K562 (cell line): ENCODE measurements at regions not wholly inside any gene's neighbourhood (a gene's known extent, or its start where the extent isn't known, plus 50 kb on each side); places are given as distances from the start of the nearest gene placed in this dataset.

Source experiments
- ATAC-seq: fragments of 200-7000 bp; cut with Tn5 transposase; 3 replicates; pipeline ENCODE4 v1.9.1; 2020; ENCODE audit warnings: moderate library complexity
- BruUV-seq: library from RNA; stranded (reverse); fragments of 400-500 nt; replicated peaks from 2 replicates; lab custom pipeline; 2021; lab: Mats Ljungman, UMichigan
- CTCF ChIA-PET: fragments of 300-600 bp; formaldehyde crosslinking; extraction: SDS; loops from one replicate; lab custom pipeline; 2021; ENCODE audit warnings: low intra/inter-chr PET ratio; lab: Yijun Ruan, JAX
- POLR2A ChIA-PET: fragments of 300-600, 350-650 bp; sonication (Branson Sonifier 250); formaldehyde crosslinking; extraction: SDS; loops from one replicate; lab custom pipeline; 2021; ENCODE audit warnings: antibody characterized with exemption, inconsistent platforms; lab: Yijun Ruan, JAX
- DNase-seq, 4 experiments: peaks; one replicate each; pipeline versions ENCODE4 v3.0.0 to v3.0.0-alpha.2; 2011 to 2018; ENCODE audit warnings: low spot score in 3 of 4, mixed read lengths in 3 of 4; ENCODE audit errors: extremely low read depth in 1 of 4
- FAIRE-seq: peaks from 2 replicates; lab custom pipeline; 2011; peaks lifted over from hg19 to GRCh38; lab: Jason Lieb, UNC
- H2AFZ ChIP-seq: 2 replicates; pipeline ENCODE4 v1.6.0; 2011; ENCODE audit warnings: low read depth, low read length, control low read depth, inconsistent platforms
- H3K27ac ChIP-seq: fragments of 200-600 bp; 3 replicates; pipeline ENCODE4 v1.8.0; 2011; ENCODE audit warnings: low read depth, mild to moderate bottlenecking, control low read depth, inconsistent platforms, low read length, moderate library complexity, mixed read lengths; ENCODE audit errors: extremely low read depth
- H3K27me3 ChIP-seq, 2 experiments: fragments of 300-600 bp in 1 of 2; 2 replicates in 1 of 2; 3 replicates in 1 of 2; pipeline versions ENCODE4 v1.6.0 to v1.8.0; 2011; ENCODE audit warnings: inconsistent platforms in 2 of 2, low read length in 2 of 2, mild to moderate bottlenecking in 1 of 2, mixed read lengths in 1 of 2, moderate library complexity in 1 of 2; ENCODE audit not compliant: control insufficient read depth in 2 of 2, insufficient read depth in 2 of 2
- H3K36me3 ChIP-seq: fragments of 300-600 bp; 3 replicates; pipeline ENCODE4 v1.8.0; 2011; ENCODE audit warnings: mild to moderate bottlenecking, low read length, inconsistent platforms; ENCODE audit not compliant: control insufficient read depth, insufficient read depth
- H3K4me1 ChIP-seq, 2 experiments: fragments of 200-600 bp in 1 of 2; replicated peaks in 1 of 2; 2 replicates in 1 of 2; 3 replicates in 1 of 2; pipeline versions ENCODE4 v1.5.1 to v1.8.0; 2011; ENCODE audit warnings: inconsistent platforms in 2 of 2, low read length in 2 of 2, mild to moderate bottlenecking in 1 of 2, mixed read lengths in 1 of 2, moderate library complexity in 1 of 2; ENCODE audit not compliant: control insufficient read depth in 2 of 2, insufficient read depth in 2 of 2
- H3K4me2 ChIP-seq: 2 replicates; pipeline ENCODE4 v1.6.1; 2011; ENCODE audit warnings: low read length, control low read depth, inconsistent platforms, mixed read lengths; ENCODE audit not compliant: insufficient read depth
- H3K4me3 ChIP-seq: fragments of 200-600 bp; sonication (generic), shearing (Covaris generic); 2 replicates; pipeline ENCODE4 v1.5.1; 2016; ENCODE audit warnings: control low read depth, inconsistent platforms
- H3K79me2 ChIP-seq: fragments of 200-600 bp; 3 replicates; pipeline ENCODE4 v1.8.0; 2011; ENCODE audit warnings: low read length, inconsistent platforms; ENCODE audit not compliant: control insufficient read depth, insufficient read depth
- H3K9ac ChIP-seq, 2 experiments: 2 replicates each; pipeline versions ENCODE4 v1.6.0 to v1.6.1; 2011; ENCODE audit warnings: low read depth in 2 of 2, low read length in 2 of 2, control low read depth in 1 of 2, inconsistent platforms in 1 of 2, mild to moderate bottlenecking in 1 of 2, mixed read lengths in 1 of 2; ENCODE audit not compliant: insufficient read depth in 1 of 2
- H3K9me1 ChIP-seq: one replicate; pipeline ENCODE4 v1.6.0; 2011; ENCODE audit warnings: inconsistent platforms, mild to moderate bottlenecking, low read length, moderate library complexity; ENCODE audit not compliant: control insufficient read depth, insufficient read depth
- H3K9me3 ChIP-seq: replicated peaks from 2 replicates; pipeline ENCODE4 v1.5.1; 2011; ENCODE audit warnings: low read depth, low read length, inconsistent platforms; ENCODE audit not compliant: control insufficient read depth, insufficient read depth
- H4K20me1 ChIP-seq: replicated peaks from 2 replicates; pipeline ENCODE4 v1.6.1; 2011; ENCODE audit warnings: low read length, inconsistent platforms, mixed read lengths; ENCODE audit not compliant: control insufficient read depth, insufficient read depth
- EWSR1 ChIP-seq: fragments of 450-650 bp; IDR thresholded peaks from 2 replicates; pipeline ENCODE4 v1.6.1; 2018; ENCODE audit warnings: borderline replicate concordance, mild to moderate bottlenecking, low read depth, moderate library complexity; ENCODE audit not compliant: partially characterized antibody
- TBP ChIP-seq: optimal IDR thresholded peaks from 2 replicates; pipeline ENCODE3; 2011; ENCODE audit warnings: low read depth, low read length, improper control_type of control experiment
- ZNF197 ChIP-seq: fragments of 200-800 bp; sonication (Bioruptor generic); IDR thresholded peaks from 2 replicates; pipeline ENCODE4 v1.6.1; 2016; ENCODE audit warnings: low read depth, missing genetic modification characterization, missing compliant biosample characterization
- WGBS: fragments of 100-300 bp; shearing (Covaris generic); methylation state at CpG from one replicate; pipeline ENCODE4 v1.1.6; 2016; ENCODE audit warnings: low coverage, mixed read lengths; ENCODE audit not compliant: insufficient coverage; ENCODE audit errors: missing lambda C conversion rate; 5-methylcytosine and 5-hydroxymethylcytosine counted together
- in situ Hi-C: fragments of 300-500 bp; cut with MboI; formaldehyde crosslinking; loops from 4 replicates; pipeline ENCODE4 v1.15.0; 2018; ENCODE audit warnings: inconsistent platforms, mixed read lengths
- intact Hi-C: fragments of 100-400 bp; cut with micrococcal nuclease; formaldehyde crosslinking; loops from 2 replicates; pipeline ENCODE4 v1.14.2; 2022
- TF ChIP-seq, protein P1 (sequence below), 3 experiments: fragments of 200-800 bp in 1 of 3; fragments of 250-450 bp in 1 of 3; fragments of 450-650 bp in 1 of 3; sonication (Bioruptor Pico) in 1 of 3; sonication (Bioruptor generic) in 1 of 3; formaldehyde crosslinking in 1 of 3; IDR thresholded peaks; 2 replicates each; pipeline versions ENCODE4 v1.6.1 to v1.8.0; 2016 to 2022; ENCODE audit warnings: mild to moderate bottlenecking in 2 of 3, missing genetic modification characterization in 2 of 3, missing compliant biosample characterization in 1 of 3, moderate library complexity in 1 of 3
- TF ChIP-seq, protein P2 (sequence below), 2 experiments: fragments of 450-650 bp in 1 of 2; IDR thresholded peaks; 2 replicates each; pipeline ENCODE4 v1.6.1; 2011 to 2017; ENCODE audit warnings: low read depth in 2 of 2, antibody characterized with exemption in 1 of 2, borderline replicate concordance in 1 of 2, low read length in 1 of 2, mild to moderate bottlenecking in 1 of 2, mixed read lengths in 1 of 2; ENCODE audit not compliant: control insufficient read depth in 1 of 2
- TF ChIP-seq, protein P3 (sequence below): fragments of 450-650 bp; IDR thresholded peaks from 2 replicates; pipeline ENCODE4 v1.6.1; 2016
- TF ChIP-seq, protein P4 (sequence below), 2 experiments: IDR thresholded peaks; 2 replicates each; pipeline ENCODE4 v1.6.1; 2012; ENCODE audit warnings: improper control_type of control experiment in 2 of 2, low read depth in 2 of 2, low read length in 2 of 2, borderline replicate concordance in 1 of 2
- TF ChIP-seq, protein P5 (sequence below): fragments of 450-650 bp; formaldehyde crosslinking; IDR thresholded peaks from 2 replicates; pipeline ENCODE4 v1.4.0; 2020; ENCODE audit warnings: mild to moderate bottlenecking, moderate library complexity

DNA sequence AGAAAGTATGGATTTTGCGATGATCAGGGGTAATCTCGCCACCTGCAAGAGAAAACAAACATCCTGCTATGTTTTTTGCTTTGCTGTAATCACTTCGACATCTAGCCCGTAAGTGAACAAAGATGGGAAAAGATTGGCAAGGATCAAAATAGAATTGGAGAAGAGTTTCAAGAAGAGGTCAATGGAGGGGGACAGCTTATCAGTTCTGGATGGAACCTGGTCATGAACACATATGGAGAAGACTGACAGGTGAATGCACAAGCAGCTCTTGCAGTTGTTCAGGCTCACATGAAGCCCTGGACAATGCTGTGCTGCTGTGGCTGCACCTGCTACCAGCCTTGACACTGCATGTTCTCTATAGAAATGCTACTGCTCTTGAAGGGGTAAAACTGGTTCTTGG, 222.1 kb downstream of the BCAS1 start:
- Histone ChIP-seq H3K4me2 (no peak overlapping the region), H4K20me1 (no peaks in the 10 kb centered on the region), H3K9me3 (no peaks in the 10 kb centered on the region), H3K9ac (no peak overlapping the region), H3K79me2 (no peaks in the 10 kb centered on the region), H2AFZ (no peak overlapping the region; the same call in 1 of the 2 replicates), H3K4me3 (no peak overlapping the region), H3K27me3 (no peaks in the 10 kb centered on the region), H3K36me3 (no peaks in the 10 kb centered on the region), H3K27ac (no peak overlapping the region), H3K4me1 (peaks cover 0 to 10% of the 10 kb centered on the region in 2 experiments; a peak in 2 of 5 replicates), H3K9me1 (no peaks in the 10 kb centered on the region)
- POLR2A ChIA-PET = interaction anchor here (0.6 to 2.0 kb wide), 3 partner anchors 9 to 109 kb away, joined by 3 to 8 read pairs (median 3); no protein-coding TSS in a partner anchor
- ATAC-seq (peak; percentile 36; the same call in 1 of the 3 replicates), DNase-seq (no peak), FAIRE-seq (peak; percentile 44)
- no TSS peak for BruUV-seq
- CTCF ChIA-PET = no interaction called here
- in situ Hi-C loops (no loop called here), intact Hi-C loops (no loop called here)
- 37% methylated on average over 4 of the region's 4 CpGs for WGBS
- peak; percentile 67 for TF ChIP-seq EWSR1
- no peak for TF ChIP-seq ZNF197 (CRISPR knock-in tag)
- TF ChIP-seq, protein P1, sequence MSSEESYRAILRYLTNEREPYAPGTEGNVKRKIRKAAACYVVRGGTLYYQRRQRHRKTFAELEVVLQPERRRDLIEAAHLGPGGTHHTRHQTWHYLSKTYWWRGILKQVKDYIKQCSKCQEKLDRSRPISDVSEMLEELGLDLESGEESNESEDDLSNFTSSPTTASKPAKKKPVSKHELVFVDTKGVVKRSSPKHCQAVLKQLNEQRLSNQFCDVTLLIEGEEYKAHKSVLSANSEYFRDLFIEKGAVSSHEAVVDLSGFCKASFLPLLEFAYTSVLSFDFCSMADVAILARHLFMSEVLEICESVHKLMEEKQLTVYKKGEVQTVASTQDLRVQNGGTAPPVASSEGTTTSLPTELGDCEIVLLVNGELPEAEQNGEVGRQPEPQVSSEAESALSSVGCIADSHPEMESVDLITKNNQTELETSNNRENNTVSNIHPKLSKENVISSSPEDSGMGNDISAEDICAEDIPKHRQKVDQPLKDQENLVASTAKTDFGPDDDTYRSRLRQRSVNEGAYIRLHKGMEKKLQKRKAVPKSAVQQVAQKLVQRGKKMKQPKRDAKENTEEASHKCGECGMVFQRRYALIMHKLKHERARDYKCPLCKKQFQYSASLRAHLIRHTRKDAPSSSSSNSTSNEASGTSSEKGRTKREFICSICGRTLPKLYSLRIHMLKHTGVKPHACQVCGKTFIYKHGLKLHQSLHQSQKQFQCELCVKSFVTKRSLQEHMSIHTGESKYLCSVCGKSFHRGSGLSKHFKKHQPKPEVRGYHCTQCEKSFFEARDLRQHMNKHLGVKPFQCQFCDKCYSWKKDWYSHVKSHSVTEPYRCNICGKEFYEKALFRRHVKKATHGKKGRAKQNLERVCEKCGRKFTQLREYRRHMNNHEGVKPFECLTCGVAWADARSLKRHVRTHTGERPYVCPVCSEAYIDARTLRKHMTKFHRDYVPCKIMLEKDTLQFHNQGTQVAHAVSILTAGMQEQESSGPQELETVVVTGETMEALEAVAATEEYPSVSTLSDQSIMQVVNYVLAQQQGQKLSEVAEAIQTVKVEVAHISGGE (CRISPR knock-in tag; IDR thresholded peaks at IDR 0.05) = peak in 1 of 3 experiments; percentile 71; a peak in 2 of 6 replicates
- TF ChIP-seq, protein P2, sequence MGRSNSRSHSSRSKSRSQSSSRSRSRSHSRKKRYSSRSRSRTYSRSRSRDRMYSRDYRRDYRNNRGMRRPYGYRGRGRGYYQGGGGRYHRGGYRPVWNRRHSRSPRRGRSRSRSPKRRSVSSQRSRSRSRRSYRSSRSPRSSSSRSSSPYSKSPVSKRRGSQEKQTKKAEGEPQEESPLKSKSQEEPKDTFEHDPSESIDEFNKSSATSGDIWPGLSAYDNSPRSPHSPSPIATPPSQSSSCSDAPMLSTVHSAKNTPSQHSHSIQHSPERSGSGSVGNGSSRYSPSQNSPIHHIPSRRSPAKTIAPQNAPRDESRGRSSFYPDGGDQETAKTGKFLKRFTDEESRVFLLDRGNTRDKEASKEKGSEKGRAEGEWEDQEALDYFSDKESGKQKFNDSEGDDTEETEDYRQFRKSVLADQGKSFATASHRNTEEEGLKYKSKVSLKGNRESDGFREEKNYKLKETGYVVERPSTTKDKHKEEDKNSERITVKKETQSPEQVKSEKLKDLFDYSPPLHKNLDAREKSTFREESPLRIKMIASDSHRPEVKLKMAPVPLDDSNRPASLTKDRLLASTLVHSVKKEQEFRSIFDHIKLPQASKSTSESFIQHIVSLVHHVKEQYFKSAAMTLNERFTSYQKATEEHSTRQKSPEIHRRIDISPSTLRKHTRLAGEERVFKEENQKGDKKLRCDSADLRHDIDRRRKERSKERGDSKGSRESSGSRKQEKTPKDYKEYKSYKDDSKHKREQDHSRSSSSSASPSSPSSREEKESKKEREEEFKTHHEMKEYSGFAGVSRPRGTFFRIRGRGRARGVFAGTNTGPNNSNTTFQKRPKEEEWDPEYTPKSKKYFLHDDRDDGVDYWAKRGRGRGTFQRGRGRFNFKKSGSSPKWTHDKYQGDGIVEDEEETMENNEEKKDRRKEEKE (IDR thresholded peaks at IDR 0.05; ENCODE audit: borderline replicate concordance in 1 of 2, control insufficient read depth in 1 of 2, low read depth in 2 of 2, low read length in 1 of 2) = peak in 1 of 2 experiments; percentile 21; a peak in 1 of 4 replicates
- TF ChIP-seq, protein P3, sequence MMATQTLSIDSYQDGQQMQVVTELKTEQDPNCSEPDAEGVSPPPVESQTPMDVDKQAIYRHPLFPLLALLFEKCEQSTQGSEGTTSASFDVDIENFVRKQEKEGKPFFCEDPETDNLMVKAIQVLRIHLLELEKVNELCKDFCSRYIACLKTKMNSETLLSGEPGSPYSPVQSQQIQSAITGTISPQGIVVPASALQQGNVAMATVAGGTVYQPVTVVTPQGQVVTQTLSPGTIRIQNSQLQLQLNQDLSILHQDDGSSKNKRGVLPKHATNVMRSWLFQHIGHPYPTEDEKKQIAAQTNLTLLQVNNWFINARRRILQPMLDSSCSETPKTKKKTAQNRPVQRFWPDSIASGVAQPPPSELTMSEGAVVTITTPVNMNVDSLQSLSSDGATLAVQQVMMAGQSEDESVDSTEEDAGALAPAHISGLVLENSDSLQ = peak; percentile 31
- TF ChIP-seq, protein P4, sequence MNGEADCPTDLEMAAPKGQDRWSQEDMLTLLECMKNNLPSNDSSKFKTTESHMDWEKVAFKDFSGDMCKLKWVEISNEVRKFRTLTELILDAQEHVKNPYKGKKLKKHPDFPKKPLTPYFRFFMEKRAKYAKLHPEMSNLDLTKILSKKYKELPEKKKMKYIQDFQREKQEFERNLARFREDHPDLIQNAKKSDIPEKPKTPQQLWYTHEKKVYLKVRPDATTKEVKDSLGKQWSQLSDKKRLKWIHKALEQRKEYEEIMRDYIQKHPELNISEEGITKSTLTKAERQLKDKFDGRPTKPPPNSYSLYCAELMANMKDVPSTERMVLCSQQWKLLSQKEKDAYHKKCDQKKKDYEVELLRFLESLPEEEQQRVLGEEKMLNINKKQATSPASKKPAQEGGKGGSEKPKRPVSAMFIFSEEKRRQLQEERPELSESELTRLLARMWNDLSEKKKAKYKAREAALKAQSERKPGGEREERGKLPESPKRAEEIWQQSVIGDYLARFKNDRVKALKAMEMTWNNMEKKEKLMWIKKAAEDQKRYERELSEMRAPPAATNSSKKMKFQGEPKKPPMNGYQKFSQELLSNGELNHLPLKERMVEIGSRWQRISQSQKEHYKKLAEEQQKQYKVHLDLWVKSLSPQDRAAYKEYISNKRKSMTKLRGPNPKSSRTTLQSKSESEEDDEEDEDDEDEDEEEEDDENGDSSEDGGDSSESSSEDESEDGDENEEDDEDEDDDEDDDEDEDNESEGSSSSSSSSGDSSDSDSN (IDR thresholded peaks at IDR 0.05; ENCODE audit: borderline replicate concordance in 1 of 2, low read depth in 2 of 2, low read length in 2 of 2) = no peak
- TF ChIP-seq, protein P5, sequence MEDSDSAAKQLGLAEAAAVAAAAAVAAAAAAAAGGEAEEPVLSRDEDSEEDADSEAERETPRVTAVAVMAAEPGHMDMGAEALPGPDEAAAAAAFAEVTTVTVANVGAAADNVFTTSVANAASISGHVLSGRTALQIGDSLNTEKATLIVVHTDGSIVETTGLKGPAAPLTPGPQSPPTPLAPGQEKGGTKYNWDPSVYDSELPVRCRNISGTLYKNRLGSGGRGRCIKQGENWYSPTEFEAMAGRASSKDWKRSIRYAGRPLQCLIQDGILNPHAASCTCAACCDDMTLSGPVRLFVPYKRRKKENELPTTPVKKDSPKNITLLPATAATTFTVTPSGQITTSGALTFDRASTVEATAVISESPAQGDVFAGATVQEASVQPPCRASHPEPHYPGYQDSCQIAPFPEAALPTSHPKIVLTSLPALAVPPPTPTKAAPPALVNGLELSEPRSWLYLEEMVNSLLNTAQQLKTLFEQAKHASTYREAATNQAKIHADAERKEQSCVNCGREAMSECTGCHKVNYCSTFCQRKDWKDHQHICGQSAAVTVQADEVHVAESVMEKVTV (CRISPR knock-in tag) = no peak
- TF ChIP-seq TBP = no peak
